ENCODE measurements at regions not wholly inside any gene's neighbourhood (a gene's known extent, or its start where the extent isn't known, plus 50 kb on each side); places are given as distances from the start of the nearest gene placed in this dataset.

- Histone ChIP-seq H2AK5ac (ENCODE audit: low read length) (no peak overlapping the region), H3K4me2 (ENCODE audit: low read length) (no peak overlapping the region), H4K91ac (ENCODE audit: low read depth, low read length) (no peak overlapping the region), H3K79me1 (ENCODE audit: low read length) (no peaks in the 10 kb centered on the region), H3K36me3 (ENCODE audit: control insufficient read depth in 1 of 2, insufficient read depth in 2 of 2, low read length in 2 of 2) (no peaks in the 10 kb centered on the region), H2BK5ac (ENCODE audit: low read depth, low read length, poor library complexity) (no peak overlapping the region), H3K4ac (ENCODE audit: low read depth, low read length) (no peak overlapping the region), H3K27ac (ENCODE audit: low read depth, low read length) (no peak overlapping the region), H2BK120ac (ENCODE audit: insufficient read depth, low read length, poor library complexity) (no peak overlapping the region), H3K4me3 (ENCODE audit: low read depth, low read length) (no peak overlapping the region), H3K18ac (ENCODE audit: low read length) (no peak overlapping the region), H2AFZ (ENCODE audit: insufficient read depth, low read length, poor library complexity) (no peak overlapping the region), H3K9ac (ENCODE audit: low read length) (no peak overlapping the region), H3K27me3 (ENCODE audit: insufficient read depth, low read length) (no peaks in the 10 kb centered on the region), H3K9me3 (ENCODE audit: insufficient read depth, low read depth, low read length) (peaks cover 3% of the 10 kb centered on the region), H2BK12ac (ENCODE audit: low read length) (no peak overlapping the region), H4K8ac (ENCODE audit: low read depth, low read length) (no peak overlapping the region), H3K23ac (ENCODE audit: low read length) (no peak overlapping the region), H3K14ac (ENCODE audit: low read length) (no peak overlapping the region), H3K79me2 (ENCODE audit: control insufficient read depth, insufficient read depth, low read length, poor library complexity) (no peaks in the 10 kb centered on the region), H3K4me1 (ENCODE audit: control insufficient read depth in 1 of 2, insufficient read depth in 2 of 2, low read length in 2 of 2) (no peaks in the 10 kb centered on the region), H4K12ac (ENCODE audit: low read depth, low read length) (no peak overlapping the region)
- no CpG with 5 or more reads among the region's 1 CpG for WGBS (ENCODE audit: extremely low coverage, insufficient coverage, insufficient read length)
- no peak for DNase-seq
Observed at GRCh38 chr20:17787816-17788215, 88.0 kb downstream of the BANF2 start.

GRCh38 chr20:17786221-17786718, 86.5 kb downstream of the BANF2 start:
- no peak overlapping the region for H3K23ac ChIP-seq (ENCODE audit: low read length)
- H2AFZ ChIP-seq (ENCODE audit: insufficient read depth, low read length, poor library complexity): no peak overlapping the region
- H3K4me3 ChIP-seq (ENCODE audit: low read depth, low read length): no peak overlapping the region
- H3K36me3 ChIP-seq (ENCODE audit: control insufficient read depth in 1 of 2, insufficient read depth in 2 of 2, low read length in 2 of 2): no peaks in the 10 kb centered on the region
- no peak overlapping the region for H3K4ac ChIP-seq (ENCODE audit: low read depth, low read length)
- no peak overlapping the region for H2BK120ac ChIP-seq (ENCODE audit: insufficient read depth, low read length, poor library complexity)
- no peak overlapping the region for H3K18ac ChIP-seq (ENCODE audit: low read length)
- H3K79me2 ChIP-seq (ENCODE audit: control insufficient read depth, insufficient read depth, low read length, poor library complexity): no peaks in the 10 kb centered on the region
- no peak overlapping the region for H2BK12ac ChIP-seq (ENCODE audit: low read length)
- H4K8ac ChIP-seq (ENCODE audit: low read depth, low read length): no peak overlapping the region
- H2AK5ac ChIP-seq (ENCODE audit: low read length): no peak overlapping the region
- no peak for DNase-seq
- no peak overlapping the region for H3K4me2 ChIP-seq (ENCODE audit: low read length)
- peaks cover 1% of the 10 kb centered on the region for H3K9me3 ChIP-seq (ENCODE audit: insufficient read depth, low read depth, low read length)
- H3K9ac ChIP-seq (ENCODE audit: low read length): no peak overlapping the region
- no peaks in the 10 kb centered on the region for H3K27me3 ChIP-seq (ENCODE audit: insufficient read depth, low read length)
- no peak overlapping the region for H3K14ac ChIP-seq (ENCODE audit: low read length)
- no CpG with 5 or more reads among the region's 11 CpGs for WGBS (ENCODE audit: extremely low coverage, insufficient coverage, insufficient read length)
- no peak overlapping the region for H3K27ac ChIP-seq (ENCODE audit: low read depth, low read length)
- H3K4me1 ChIP-seq (ENCODE audit: control insufficient read depth in 1 of 2, insufficient read depth in 2 of 2, low read length in 2 of 2): no peaks in the 10 kb centered on the region
- no peak overlapping the region for H4K91ac ChIP-seq (ENCODE audit: low read depth, low read length)
- no peaks in the 10 kb centered on the region for H3K79me1 ChIP-seq (ENCODE audit: low read length)
- H4K12ac ChIP-seq (ENCODE audit: low read depth, low read length): no peak overlapping the region
- H2BK5ac ChIP-seq (ENCODE audit: low read depth, low read length, poor library complexity): no peak overlapping the region

Data from trophoblast cell (in vitro differentiated cells and primary cell).